CD8-positive, alpha-beta memory T cell (primary cell): ENCODE measurements at regions not wholly inside any gene's neighbourhood (a gene's known extent, or its start where the extent isn't known, plus 50 kb on each side); places are given as distances from the start of the nearest gene placed in this dataset.

Experiments
- CTCF ChIA-PET: fragments of 350-600 bp; sonication (Branson Sonifier 250); formaldehyde crosslinking; loops from one replicate; lab custom pipeline; 2021; ENCODE audit warnings: antibody characterized with exemption; lab: Charles Lee
- POLR2A ChIA-PET: fragments of 350-600 bp; sonication (Branson Sonifier 250); formaldehyde crosslinking; loops from one replicate; lab custom pipeline; 2021; ENCODE audit warnings: antibody characterized with exemption; lab: Charles Lee
- DNase-seq, 5 donors: peaks; one replicate each; pipeline versions ENCODE4 v3.0.0 to v3.0.0-alpha.2; 2020 to 2022; ENCODE audit warnings: mixed read lengths in 1 of 5
- H3K27ac ChIP-seq: one replicate; pipeline ENCODE4 v1.7.0; 2013; ENCODE audit warnings: low read depth, mild to moderate bottlenecking, low read length, moderate library complexity
- H3K27me3 ChIP-seq: 2 replicates; pipeline ENCODE4 v1.7.0; 2013; ENCODE audit warnings: low read length, mild to moderate bottlenecking; ENCODE audit not compliant: insufficient read depth, poor library complexity, severe bottlenecking
- H3K36me3 ChIP-seq: 2 replicates; pipeline ENCODE4 v1.7.0; 2013; ENCODE audit warnings: mild to moderate bottlenecking, low read length, moderate library complexity; ENCODE audit not compliant: insufficient read depth
- H3K4me1 ChIP-seq: 2 replicates; pipeline ENCODE4 v1.7.0; 2013; ENCODE audit warnings: mild to moderate bottlenecking, low read length, moderate library complexity; ENCODE audit not compliant: insufficient read depth
- H3K4me3 ChIP-seq: 2 replicates; pipeline ENCODE4 v1.7.0; 2013; ENCODE audit warnings: mild to moderate bottlenecking, low read length
- H3K9me3 ChIP-seq: 2 replicates; pipeline ENCODE4 v1.7.0; 2013; ENCODE audit warnings: mild to moderate bottlenecking, low read length
- H3K27ac Mint-ChIP-seq, 8 donors: one replicate each; pipeline ENCODE4 v1.8.0; 2020 to 2021; ENCODE audit warnings: mixed read lengths in 8 of 8, mild to moderate bottlenecking in 6 of 8, inconsistent platforms in 3 of 8, moderate library complexity in 3 of 8
- H3K27me3 Mint-ChIP-seq, 2 donors: one replicate each; pipeline ENCODE4 v1.8.0; 2020 to 2021; ENCODE audit warnings: mixed read lengths in 2 of 2, mild to moderate bottlenecking in 1 of 2, moderate library complexity in 1 of 2
- H3K36me3 Mint-ChIP-seq, 3 donors: one replicate each; pipeline ENCODE4 v1.8.0; 2020 to 2021; ENCODE audit warnings: mixed read lengths in 3 of 3, inconsistent platforms in 1 of 3, mild to moderate bottlenecking in 1 of 3
- H3K4me1 Mint-ChIP-seq, 3 donors: one replicate each; pipeline ENCODE4 v1.8.0; 2020 to 2021; ENCODE audit warnings: mixed read lengths in 3 of 3, inconsistent platforms in 1 of 3, mild to moderate bottlenecking in 1 of 3
- H3K4me3 Mint-ChIP-seq, 7 donors: one replicate each; pipeline ENCODE4 v1.8.0; 2020 to 2021; ENCODE audit warnings: mixed read lengths in 7 of 7, mild to moderate bottlenecking in 6 of 7, moderate library complexity in 4 of 7, inconsistent platforms in 2 of 7
- H3K9me3 Mint-ChIP-seq, 5 donors: one replicate each; pipeline ENCODE4 v1.8.0; 2020 to 2022; ENCODE audit warnings: mixed read lengths in 5 of 5, mild to moderate bottlenecking in 3 of 5, moderate library complexity in 2 of 5, inconsistent platforms in 1 of 5

DNA sequence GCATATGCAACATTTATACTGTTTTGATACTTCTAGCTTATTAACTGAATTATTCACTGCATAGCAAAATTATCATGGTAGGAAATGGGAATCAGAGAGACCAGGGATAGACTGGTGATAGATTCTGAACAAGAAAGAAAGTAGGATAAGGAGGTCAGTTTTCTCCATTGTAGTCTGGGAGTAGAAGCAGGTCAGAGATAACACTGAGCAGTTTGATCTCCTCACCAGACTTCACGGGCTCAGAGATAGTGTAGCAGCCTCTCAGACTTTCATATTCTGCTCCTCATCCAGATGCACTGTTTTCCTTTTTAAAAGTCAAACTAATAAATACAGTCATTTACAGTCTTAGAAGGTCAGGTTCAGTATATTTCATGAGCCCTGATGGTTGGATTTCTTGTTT lies 56.0 kb upstream of the MYO16 start:
- H3K9me3 ChIP-seq, result no peaks in the 10 kb centered on the region
- CTCF ChIA-PET, result interaction anchor here (0.6 kb wide), 1 partner anchor 397 kb away, joined by 3 read pairs; no protein-coding TSS in a partner anchor
- no peak for DNase-seq
- no peak overlapping the region for H3K4me3 ChIP-seq
- no peak overlapping the region for H3K27ac Mint-ChIP-seq
- H3K4me1 Mint-ChIP-seq, result no peaks in the 10 kb centered on the region
- POLR2A ChIA-PET, result no interaction called here
- H3K9me3 Mint-ChIP-seq, result peaks cover 0 to 4% (median 0%) of the 10 kb centered on the region in 5 donors
- H3K4me1 ChIP-seq, result no peaks in the 10 kb centered on the region
- H3K4me3 Mint-ChIP-seq, result no peak overlapping the region
- H3K27ac ChIP-seq, result no peak overlapping the region
- H3K36me3 ChIP-seq, result no peaks in the 10 kb centered on the region
- no peaks in the 10 kb centered on the region for H3K27me3 ChIP-seq
- no peaks in the 10 kb centered on the region for H3K36me3 Mint-ChIP-seq
- H3K27me3 Mint-ChIP-seq, result no peaks in the 10 kb centered on the region

DNA sequence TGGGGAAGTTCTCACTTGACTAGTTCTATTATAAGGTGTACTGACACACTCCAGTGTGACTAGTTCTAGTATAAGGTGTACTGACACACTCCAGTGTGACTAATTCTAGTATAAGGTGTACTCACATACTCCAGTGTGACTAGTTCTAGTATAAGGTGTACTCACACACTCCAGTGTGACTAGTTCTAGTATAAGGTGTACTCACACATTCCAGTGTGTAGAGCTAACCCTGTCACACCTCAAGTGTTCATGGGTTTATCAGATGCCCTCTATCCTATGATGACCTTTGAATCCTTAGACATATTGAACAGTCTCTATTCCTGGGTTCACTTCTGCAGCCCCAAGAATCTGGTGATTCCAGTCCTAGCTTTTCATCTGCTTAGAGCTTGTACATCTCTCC lies 54.6 kb upstream of the MYO16 start:
- Mint-ChIP-seq H3K4me1 (no peaks in the 10 kb centered on the region), H3K27me3 (no peaks in the 10 kb centered on the region), H3K36me3 (no peaks in the 10 kb centered on the region), H3K9me3 (peaks cover 0 to 3% (median 0%) of the 10 kb centered on the region in 5 donors), H3K4me3 (no peak overlapping the region), H3K27ac (no peak overlapping the region)
- H3K4me1 ChIP-seq, result no peaks in the 10 kb centered on the region
- no peaks in the 10 kb centered on the region for H3K27me3 ChIP-seq
- H3K9me3 ChIP-seq, result no peaks in the 10 kb centered on the region
- ChIA-PET POLR2A (no interaction called here), CTCF (no interaction called here)
- no peaks in the 10 kb centered on the region for H3K36me3 ChIP-seq
- H3K4me3 ChIP-seq, result no peak overlapping the region
- DNase-seq, result no peak
- no peak overlapping the region for H3K27ac ChIP-seq

DNA sequence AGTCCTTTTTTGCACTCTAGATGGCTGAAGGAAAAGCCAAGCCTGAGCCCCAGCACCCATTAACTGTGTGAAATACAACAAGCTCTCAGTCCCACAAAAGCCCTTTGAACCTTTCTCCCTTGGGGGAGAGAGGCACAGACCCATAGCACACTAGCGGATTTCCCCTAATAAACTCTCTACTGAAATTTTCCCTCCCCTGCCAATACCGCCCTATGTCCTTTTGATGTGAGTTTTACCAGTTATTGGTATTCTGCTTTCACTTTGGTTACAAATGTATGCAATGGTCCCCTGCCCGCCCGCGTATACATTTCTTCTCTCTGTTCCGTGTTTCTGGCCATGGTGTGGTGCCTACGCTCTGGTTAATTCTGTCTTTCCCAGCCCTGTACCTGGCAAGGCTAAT lies 54.0 kb upstream of the MYO16 start:
- DNase-seq, result no peak
- peaks cover 0 to 2% (median 0%) of the 10 kb centered on the region in 5 donors for H3K9me3 Mint-ChIP-seq
- no peaks in the 10 kb centered on the region for H3K9me3 ChIP-seq
- H3K36me3 ChIP-seq, result no peaks in the 10 kb centered on the region
- no peaks in the 10 kb centered on the region for H3K4me1 Mint-ChIP-seq
- H3K4me3 ChIP-seq, result no peak overlapping the region
- H3K27me3 ChIP-seq, result no peaks in the 10 kb centered on the region
- ChIA-PET POLR2A (no interaction called here), CTCF (no interaction called here)
- no peaks in the 10 kb centered on the region for H3K27me3 Mint-ChIP-seq
- no peaks in the 10 kb centered on the region for H3K36me3 Mint-ChIP-seq
- H3K4me1 ChIP-seq, result no peaks in the 10 kb centered on the region
- H3K4me3 Mint-ChIP-seq, result no peak overlapping the region
- H3K27ac Mint-ChIP-seq, result no peak overlapping the region
- no peak overlapping the region for H3K27ac ChIP-seq
